Spleen (tissue), 11 donors: ENCODE measurements at regions not wholly inside any gene's neighbourhood (a gene's known extent, or its start where the extent isn't known, plus 50 kb on each side); places are given as distances from the start of the nearest gene placed in this dataset.

ENCODE experiments used
- DNase-seq: peaks from one replicate; pipeline ENCODE4 v3.0.0-alpha.2; 2020
- H3K27ac ChIP-seq, 8 donors: fragments of 200-600 bp; sonication (generic) in 7 of 8; 1 replicate in 4 of 8; 2 replicates in 4 of 8; pipeline versions ENCODE4 v1.5.0 to v1.8.0; 2016 to 2021; ENCODE audit warnings: inconsistent platforms in 4 of 8, mild to moderate bottlenecking in 4 of 8, moderate library complexity in 1 of 8
- H3K27me3 ChIP-seq, 7 donors: fragments of 200-600 bp; sonication (generic) in 6 of 7; replicated peaks in 1 of 7; 1 replicate in 4 of 7; 2 replicates in 3 of 7; pipeline versions ENCODE4 v1.5.0 to v1.8.0; 2016 to 2021; ENCODE audit warnings: inconsistent platforms in 3 of 7, mild to moderate bottlenecking in 1 of 7
- H3K36me3 ChIP-seq, 6 donors: fragments of 200-600 bp; sonication (generic) in 5 of 6; 1 replicate in 4 of 6; 2 replicates in 2 of 6; pipeline versions ENCODE4 v1.5.0 to v1.8.0; 2016 to 2021; ENCODE audit warnings: inconsistent platforms in 2 of 6
- H3K4me1 ChIP-seq, 6 donors: fragments of 200-600 bp; sonication (generic) in 5 of 6; 1 replicate in 3 of 6; 2 replicates in 3 of 6; pipeline versions ENCODE4 v1.5.0 to v1.8.0; 2016 to 2021; ENCODE audit warnings: inconsistent platforms in 3 of 6
- H3K4me3 ChIP-seq, 8 donors: fragments of 200-600 bp; sonication (generic) in 7 of 8; 1 replicate in 4 of 8; 2 replicates in 4 of 8; pipeline versions ENCODE4 v1.5.0 to v1.8.0; 2016 to 2021; ENCODE audit warnings: inconsistent platforms in 4 of 8, mild to moderate bottlenecking in 4 of 8, moderate library complexity in 2 of 8
- H3K9me3 ChIP-seq, 8 donors: fragments of 200-600 bp; sonication (generic) in 7 of 8; 1 replicate in 4 of 8; 2 replicates in 4 of 8; pipeline versions ENCODE4 v1.5.0 to v1.8.0; 2016 to 2021; ENCODE audit warnings: inconsistent platforms in 4 of 8
- POLR2A ChIP-seq, 3 donors: fragments of 450-650 bp; IDR thresholded peaks; one replicate each; pipeline ENCODE4 v1.5.1; 2017; ENCODE audit warnings: antibody characterized with exemption in 3 of 3, mild to moderate bottlenecking in 1 of 3
- POLR2AphosphoS5 ChIP-seq, 3 donors: sonication (generic); formaldehyde crosslinking; IDR thresholded peaks; one replicate each; pipeline ENCODE4 v1.5.1; 2017; ENCODE audit warnings: antibody characterized with exemption in 3 of 3
- WGBS, 5 donors: extraction: QIAGEN DNeasy Blood & Tissue Kit in 3 of 5; methylation state at CpG; one replicate each; pipeline versions ENCODE4 v1.1.5 to v1.1.7; 2013 to 2018; 5-methylcytosine and 5-hydroxymethylcytosine counted together
- intact Hi-C: fragments of 100-400 bp; cut with DNase I; formaldehyde crosslinking; loops from one replicate; pipeline ENCODE4 v1.15.0; 2023; ENCODE audit warnings: low total_unique reads
- TF ChIP-seq, protein P1 (sequence below), 11 experiments: fragments of 200-600 bp in 7 of 11; fragments of 450-650 bp in 4 of 11; sonication (generic) in 4 of 11; IDR thresholded peaks in 8 of 11; conservative IDR thresholded peaks in 3 of 11; 1 replicate in 7 of 11; 2 replicates in 4 of 11; pipeline versions ENCODE4 v1.4.0 to v1.8.0; 2016 to 2021; ENCODE audit warnings: antibody characterized with exemption in 11 of 11, inconsistent platforms in 4 of 11, mild to moderate bottlenecking in 1 of 11
- donor health status: healthy with polysubstance abuse.
- donor health status: DM: no; HTN: no; CAD: no; lungs with moderate emphysema.
- donor health status: DM: no; HTN: no; CAD: no.
- donor health status: Bipolar disorder and iron deficiency.
- donor health status: healthy.
- donor health status: DM: no; HTN: no; CAD: no.
- donor health status: DM: yes; HTN: yes; CAD: no.

- DNase-seq = no peak
- TF ChIP-seq POLR2AphosphoS5 (IDR thresholded peaks at IDR 0.05) (no peak), POLR2A (IDR thresholded peaks at IDR 0.05) (no peak)
- TF ChIP-seq, protein P1, sequence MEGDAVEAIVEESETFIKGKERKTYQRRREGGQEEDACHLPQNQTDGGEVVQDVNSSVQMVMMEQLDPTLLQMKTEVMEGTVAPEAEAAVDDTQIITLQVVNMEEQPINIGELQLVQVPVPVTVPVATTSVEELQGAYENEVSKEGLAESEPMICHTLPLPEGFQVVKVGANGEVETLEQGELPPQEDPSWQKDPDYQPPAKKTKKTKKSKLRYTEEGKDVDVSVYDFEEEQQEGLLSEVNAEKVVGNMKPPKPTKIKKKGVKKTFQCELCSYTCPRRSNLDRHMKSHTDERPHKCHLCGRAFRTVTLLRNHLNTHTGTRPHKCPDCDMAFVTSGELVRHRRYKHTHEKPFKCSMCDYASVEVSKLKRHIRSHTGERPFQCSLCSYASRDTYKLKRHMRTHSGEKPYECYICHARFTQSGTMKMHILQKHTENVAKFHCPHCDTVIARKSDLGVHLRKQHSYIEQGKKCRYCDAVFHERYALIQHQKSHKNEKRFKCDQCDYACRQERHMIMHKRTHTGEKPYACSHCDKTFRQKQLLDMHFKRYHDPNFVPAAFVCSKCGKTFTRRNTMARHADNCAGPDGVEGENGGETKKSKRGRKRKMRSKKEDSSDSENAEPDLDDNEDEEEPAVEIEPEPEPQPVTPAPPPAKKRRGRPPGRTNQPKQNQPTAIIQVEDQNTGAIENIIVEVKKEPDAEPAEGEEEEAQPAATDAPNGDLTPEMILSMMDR (IDR thresholded peaks at IDR 0.05 in 8 of 11, conservative IDR thresholded peaks at IDR 0.05 in 3 of 11) = no peak
- intact Hi-C loops = no loop called here
- H3K27me3 ChIP-seq = no peaks in the 10 kb centered on the region
- H3K9me3 ChIP-seq = peaks cover 0 to 32% (median 11%) of the 10 kb centered on the region in 8 donors
- H3K27ac ChIP-seq = no peak overlapping the region
- H3K4me3 ChIP-seq = no peak overlapping the region
- no peaks in the 10 kb centered on the region for H3K4me1 ChIP-seq
- WGBS, 5 donors = 63 to 86% (median 69%) methylated on average over 1 of the region's 1 CpG
- H3K36me3 ChIP-seq = no peaks in the 10 kb centered on the region
Measured at GRCh38 chr7:109091042-109091441, 521.4 kb downstream of the DNAJB9 start.

GRCh38 chr7:109092268-109092667 is 522.6 kb downstream of the DNAJB9 start:
- Histone ChIP-seq H3K9me3 (peaks cover 0 to 30% (median 9%) of the 10 kb centered on the region in 8 donors), H3K27ac (no peak overlapping the region), H3K4me3 (no peak overlapping the region), H3K4me1 (no peaks in the 10 kb centered on the region), H3K27me3 (no peaks in the 10 kb centered on the region), H3K36me3 (no peaks in the 10 kb centered on the region)
- intact Hi-C loops = no loop called here
- TF ChIP-seq, protein P1 (IDR thresholded peaks at IDR 0.05 in 8 of 11, conservative IDR thresholded peaks at IDR 0.05 in 3 of 11) = no peak
- TF ChIP-seq POLR2A (IDR thresholded peaks at IDR 0.05) (no peak), POLR2AphosphoS5 (IDR thresholded peaks at IDR 0.05) (no peak)
- WGBS, 5 donors = 76 to 94% (median 89%) methylated on average over 1 of the region's 1 CpG
- DNase-seq = no peak

DNA sequence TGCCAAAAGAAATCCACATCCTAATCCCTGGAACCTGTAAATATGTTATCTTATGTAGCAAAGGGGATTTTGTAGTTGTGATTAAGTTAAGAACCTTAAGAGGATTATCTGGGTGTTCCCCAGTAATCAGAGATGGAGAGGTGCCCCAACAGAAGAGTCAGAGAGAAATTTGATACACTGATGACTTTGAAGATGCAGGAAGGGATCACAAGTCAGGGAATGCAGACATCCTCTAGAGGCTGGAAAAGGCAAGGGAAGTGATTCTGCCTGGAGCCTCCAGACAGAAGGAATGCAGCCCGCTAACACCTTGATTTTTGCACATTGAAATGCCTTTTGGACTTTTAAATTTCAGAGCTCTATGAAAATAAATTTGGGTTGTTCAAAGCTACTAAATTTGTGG is 531.7 kb downstream of the DNAJB9 start:
- no peaks in the 10 kb centered on the region for H3K4me1 ChIP-seq

GRCh38 chr7:109109558-109109957 is 539.9 kb downstream of the DNAJB9 start:
- 82 to 92% (median 91%) methylated on average over 1 of the region's 1 CpG for WGBS, 5 donors
- no peaks in the 10 kb centered on the region for H3K27me3 ChIP-seq

More for the DNA sequence above, 531.7 kb downstream of the DNAJB9 start:
- no peaks in the 10 kb centered on the region for H3K36me3 ChIP-seq
- intact Hi-C loops = no loop called here
- DNase-seq = no peak
- no peak for TF ChIP-seq POLR2AphosphoS5 (IDR thresholded peaks at IDR 0.05)
- TF ChIP-seq, protein P1 (IDR thresholded peaks at IDR 0.05 in 8 of 11, conservative IDR thresholded peaks at IDR 0.05 in 3 of 11) = no peak
- TF ChIP-seq POLR2A (IDR thresholded peaks at IDR 0.05) = no peak
- H3K9me3 ChIP-seq = peaks cover 0 to 3% (median 0%) of the 10 kb centered on the region in 8 donors
- WGBS, 5 donors = 79 to 100% (median 84%) methylated on average over 1 of the region's 1 CpG
- H3K4me3 ChIP-seq = no peak overlapping the region
- no peak overlapping the region for H3K27ac ChIP-seq
- H3K27me3 ChIP-seq = no peaks in the 10 kb centered on the region

More at GRCh38 chr7:109109558-109109957, 539.9 kb downstream of the DNAJB9 start:
- no peak for DNase-seq
- no peak overlapping the region for H3K4me3 ChIP-seq
- intact Hi-C loops = no loop called here
- no peaks in the 10 kb centered on the region for H3K36me3 ChIP-seq
- no peaks in the 10 kb centered on the region for H3K9me3 ChIP-seq
- H3K27ac ChIP-seq = no peak overlapping the region
- no peaks in the 10 kb centered on the region for H3K4me1 ChIP-seq
- TF ChIP-seq POLR2AphosphoS5 (IDR thresholded peaks at IDR 0.05) (no peak), POLR2A (IDR thresholded peaks at IDR 0.05) (no peak)
- TF ChIP-seq, protein P1 (IDR thresholded peaks at IDR 0.05 in 8 of 11, conservative IDR thresholded peaks at IDR 0.05 in 3 of 11) = no peak
